ENCODE measurements at regions not wholly inside any gene's neighbourhood (a gene's known extent, or its start where the extent isn't known, plus 50 kb on each side); places are given as distances from the start of the nearest gene placed in this dataset.

DNA sequence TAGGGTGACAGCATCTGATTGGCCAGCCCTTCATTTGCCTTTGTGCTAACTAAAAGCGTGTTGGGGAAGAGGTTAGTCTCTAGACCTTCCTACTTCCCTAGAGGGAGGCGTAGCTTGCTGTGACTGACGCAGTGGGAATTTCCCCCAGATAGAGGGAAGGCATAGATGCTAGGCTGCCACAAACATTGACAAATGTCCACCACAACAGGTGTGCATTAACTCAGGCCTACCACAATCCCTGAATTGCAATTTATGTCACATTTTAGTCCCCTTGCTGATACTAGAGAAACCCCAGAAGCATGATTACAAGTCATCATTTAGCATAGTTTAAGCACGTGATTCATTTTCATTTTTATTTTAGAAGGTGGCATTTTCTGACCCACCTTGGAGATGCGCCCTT, 76.3 kb upstream of the WSB1 start:
- DNase-seq: no peak

DNA sequence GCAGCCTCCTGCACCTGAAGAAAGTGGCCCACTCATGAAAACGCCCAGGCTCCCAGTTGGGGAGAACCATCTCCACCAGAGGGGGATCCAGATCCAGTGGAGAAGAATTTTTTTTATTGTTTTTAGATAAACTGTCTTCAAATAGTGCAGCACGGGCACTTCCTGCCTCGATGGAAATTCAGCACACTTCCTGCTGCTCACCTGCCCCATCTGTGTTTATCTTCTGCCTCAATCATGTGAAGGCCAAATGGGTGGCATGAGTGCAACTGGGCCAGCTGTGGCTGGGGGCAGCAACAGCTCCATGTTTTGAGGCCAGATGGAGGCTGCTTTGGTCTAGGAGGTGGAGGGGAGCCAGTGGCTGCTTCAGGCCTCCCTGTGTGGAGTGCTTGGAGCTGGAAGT, 75.9 kb upstream of the WSB1 start:
- DNase-seq: no peak

GRCh38 chr17:27218719-27219488, 75.0 kb upstream of the WSB1 start:
- DNase-seq: no peak

DNA sequence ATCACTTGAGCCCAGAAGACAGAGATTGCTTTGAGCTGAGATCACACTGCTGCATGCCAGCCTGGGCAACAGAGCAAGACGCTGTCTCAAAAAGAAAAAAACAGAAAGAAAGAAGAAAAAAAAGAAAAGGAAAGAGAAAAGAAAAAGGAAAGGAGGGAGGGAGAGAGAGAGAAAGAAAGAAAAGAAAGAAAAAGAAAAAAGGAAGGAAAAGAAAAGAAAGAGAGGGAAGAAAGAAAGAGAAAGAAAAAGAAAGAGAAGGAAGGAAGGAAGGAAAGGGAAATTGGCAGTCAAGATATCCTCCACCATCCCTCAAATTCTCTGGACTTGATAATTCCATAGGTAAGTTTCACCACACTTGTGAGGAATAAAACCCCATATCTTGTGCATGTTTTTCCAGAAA, 71.4 kb upstream of the WSB1 start:
- no peak for DNase-seq

- DNase-seq: no peak
Measured at GRCh38 chr17:27224526-27225315, 69.2 kb upstream of the WSB1 start.

DNA sequence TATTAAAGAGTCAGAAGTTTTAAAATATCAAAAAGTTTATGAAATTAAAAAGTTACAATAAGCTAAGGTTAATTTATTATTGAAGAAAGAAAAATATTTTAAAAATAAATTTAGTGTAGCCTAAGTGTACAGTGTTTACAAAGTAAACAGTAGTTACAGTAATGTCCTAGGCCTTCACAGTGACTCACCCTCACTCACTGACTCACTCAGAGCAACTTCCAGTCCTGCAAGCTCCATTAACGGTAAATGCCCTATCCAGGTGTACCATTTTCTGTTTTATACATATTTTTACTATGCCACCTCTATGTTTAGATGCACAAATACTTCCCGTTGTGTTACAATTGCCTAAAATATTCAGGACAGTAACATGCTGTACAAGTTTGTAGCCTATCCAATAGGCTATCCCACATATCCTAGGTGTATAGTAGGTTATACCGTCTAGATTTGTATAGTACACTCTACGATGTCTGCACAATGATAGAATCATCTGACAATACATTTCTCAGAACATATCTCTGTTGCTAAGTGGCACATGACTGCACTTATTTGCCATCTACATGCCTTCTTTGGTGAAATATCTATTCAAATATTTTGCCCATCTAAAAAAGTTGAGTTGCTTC, 67.2 kb upstream of the WSB1 start:
- DNase-seq: no peak

GRCh38 chr17:27230996-27231395, 62.9 kb upstream of the WSB1 start:
- DNase-seq: no peak

DNA sequence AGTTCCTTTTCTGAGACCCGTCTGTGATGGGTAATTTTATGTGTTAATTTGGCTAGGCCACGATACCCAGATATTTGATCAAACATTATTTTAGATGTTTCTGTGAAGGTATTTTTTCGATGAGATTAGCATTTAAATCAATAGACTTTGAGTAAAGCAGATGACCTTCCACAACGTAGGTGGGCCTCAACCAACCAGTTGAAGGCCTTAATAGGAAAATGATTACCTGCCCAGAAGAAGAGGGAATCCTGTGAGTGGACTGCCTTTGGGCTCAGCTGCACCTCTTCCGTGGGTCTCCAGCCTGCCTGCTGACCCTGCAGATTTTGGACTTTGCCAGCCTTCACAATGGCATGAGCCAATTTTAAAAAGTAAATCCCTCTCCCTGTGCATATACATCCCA, 61.6 kb upstream of the WSB1 start:
- no peak for DNase-seq

DNA sequence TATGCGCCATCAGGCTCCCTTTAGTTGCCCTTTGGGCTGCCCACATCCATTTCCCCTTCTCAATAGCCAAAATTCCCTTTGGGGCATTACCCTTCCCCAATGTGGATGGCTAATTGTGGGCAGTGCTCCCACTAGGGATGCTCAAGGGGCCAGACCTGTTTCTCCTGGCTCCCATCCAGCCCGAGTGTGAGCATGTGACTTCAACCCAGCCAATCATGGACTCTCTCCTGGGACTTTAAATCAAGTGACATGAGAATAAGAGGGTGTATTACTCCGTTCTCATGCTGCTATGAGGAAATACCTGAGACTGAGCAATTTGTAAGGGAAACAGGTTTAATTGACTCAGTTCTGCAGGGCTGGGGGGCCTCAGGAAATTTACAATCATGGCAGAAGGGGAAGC, 60.9 kb upstream of the WSB1 start:
- no peak for DNase-seq

GRCh38 chr17:27233776-27234175, 60.1 kb upstream of the WSB1 start:
- no peak for DNase-seq

DNA sequence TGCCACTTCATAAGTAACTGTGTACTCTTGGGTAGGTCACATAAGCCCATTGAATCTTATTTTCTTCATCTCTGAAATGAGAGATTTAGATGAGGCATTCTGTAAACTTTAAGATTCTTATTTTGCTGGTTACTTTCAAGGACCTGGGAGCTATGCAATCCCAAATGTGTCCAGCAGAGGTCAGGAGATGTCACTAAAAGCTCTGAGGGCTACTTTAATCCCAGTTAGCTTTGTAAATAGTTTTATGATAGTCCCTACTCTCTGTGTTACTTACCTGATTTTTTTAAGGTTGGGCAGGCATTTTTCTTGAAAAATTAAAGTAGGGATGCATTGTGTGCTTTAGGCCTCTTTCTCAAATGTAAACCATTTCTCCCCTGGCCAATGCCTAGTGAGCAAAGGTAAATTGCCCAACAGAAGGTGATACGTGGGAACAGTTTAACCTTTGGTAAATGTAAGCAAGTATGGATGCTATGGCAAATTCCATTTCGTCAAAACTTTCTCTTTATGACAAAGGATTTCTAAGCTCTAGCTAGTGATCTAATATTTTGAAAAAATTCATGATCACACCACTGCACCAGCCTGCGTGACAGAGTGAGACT, 57.1 kb upstream of the WSB1 start:
- peak; percentile 79 for DNase-seq

DNA sequence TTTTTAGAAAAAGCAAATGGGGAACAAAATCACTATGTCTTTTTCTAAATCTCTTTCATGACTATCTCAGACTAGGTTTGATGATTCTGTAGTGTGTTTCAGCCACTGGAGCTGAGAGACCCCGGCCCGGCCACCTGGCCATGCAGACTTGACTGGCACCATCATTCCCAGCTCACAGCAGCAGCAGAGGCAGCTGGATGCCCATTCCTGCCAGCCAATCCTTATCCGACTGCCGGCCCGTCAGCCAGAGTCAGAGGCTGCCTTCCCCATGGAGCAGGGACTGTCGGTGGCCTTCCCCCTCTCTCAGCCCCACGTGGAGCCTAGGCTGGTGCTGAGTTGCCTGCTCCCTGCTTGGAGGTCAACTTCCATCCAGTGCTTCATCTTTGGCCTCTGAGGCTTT, 56.0 kb upstream of the WSB1 start:
- DNase-seq: no peak

GRCh38 chr17:27239046-27239445, 54.9 kb upstream of the WSB1 start:
- DNase-seq: no peak

GRCh38 chr17:27239584-27239983, 54.3 kb upstream of the WSB1 start:
- no peak for DNase-seq

GRCh38 chr17:27240086-27240801, 53.7 kb upstream of the WSB1 start:
- no peak for DNase-seq

- DNase-seq: no peak
Measured at GRCh38 chr17:27240802-27241155, 53.1 kb upstream of the WSB1 start.

GRCh38 chr17:27241346-27241946, 52.5 kb upstream of the WSB1 start:
- no peak for DNase-seq

GRCh38 chr17:27242951-27243350, 51.0 kb upstream of the WSB1 start:
- DNase-seq: no peak

DNA sequence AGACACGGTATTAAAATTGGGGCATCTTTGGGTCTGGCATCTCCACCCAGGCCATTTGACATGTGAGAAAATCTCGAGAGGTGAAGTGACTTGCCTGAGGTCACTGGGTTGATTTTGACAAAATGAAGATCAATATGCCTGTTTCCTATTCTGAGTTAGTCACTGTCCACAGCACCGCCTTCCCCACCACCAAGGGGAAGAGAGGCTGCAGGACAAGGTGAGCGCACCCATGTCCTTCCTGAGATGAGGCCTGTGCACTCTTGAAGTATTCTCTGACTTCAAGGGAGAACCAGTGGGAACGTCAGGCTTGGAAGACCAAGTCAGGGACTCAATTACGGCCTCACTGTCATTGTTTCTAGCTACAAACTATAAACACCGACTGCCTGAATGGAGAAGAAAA, 49.9 kb upstream of the WSB1 start:
- no peak for DNase-seq

Data from NCI-H1694 (cell line).